Tibial nerve (tissue), 4 donors: ENCODE measurements at regions not wholly inside any gene's neighbourhood (a gene's known extent, or its start where the extent isn't known, plus 50 kb on each side); places are given as distances from the start of the nearest gene placed in this dataset.

ENCODE experiments used
- DNase-seq, 2 donors: peaks; one replicate each; pipeline ENCODE4 v3.0.0-alpha.2; 2019; ENCODE audit warnings: low spot score in 2 of 2
- H3K27ac ChIP-seq, 4 donors: fragments of 200-600 bp; sonication (generic) in 3 of 4; one replicate each; pipeline ENCODE4 v1.5.1; 2017 to 2019; ENCODE audit warnings: mild to moderate bottlenecking in 1 of 4
- H3K27me3 ChIP-seq, 2 donors: fragments of 200-600 bp; sonication (generic) in 1 of 2; one replicate each; pipeline versions ENCODE4 v1.5.1 to v1.6.0; 2017 to 2019
- H3K36me3 ChIP-seq, 3 donors: fragments of 200-600 bp; sonication (generic); one replicate each; pipeline ENCODE4 v1.5.1; 2018 to 2019
- H3K4me1 ChIP-seq, 4 donors: fragments of 200-600 bp; sonication (generic) in 3 of 4; one replicate each; pipeline ENCODE4 v1.5.1; 2017 to 2019
- H3K4me3 ChIP-seq, 4 donors: fragments of 200-600 bp; sonication (generic) in 3 of 4; one replicate each; pipeline ENCODE4 v1.5.1; 2017 to 2019; ENCODE audit warnings: mild to moderate bottlenecking in 1 of 4, moderate library complexity in 1 of 4
- H3K9me3 ChIP-seq, 4 donors: fragments of 200-600 bp; sonication (generic) in 3 of 4; one replicate each; pipeline ENCODE4 v1.5.1; 2017 to 2019
- CTCF ChIP-seq, 5 experiments: fragments of 200-600 bp in 3 of 5; fragments of 450-650 bp in 2 of 5; sonication (generic) in 3 of 5; IDR thresholded peaks; one replicate each; pipeline ENCODE4 v1.5.1; 2016 to 2019; ENCODE audit warnings: antibody characterized with exemption in 5 of 5, mild to moderate bottlenecking in 3 of 5, moderate library complexity in 2 of 5
- EP300 ChIP-seq, 2 donors: sonication (generic); formaldehyde crosslinking; IDR thresholded peaks; one replicate each; pipeline ENCODE4 v1.6.1; 2017; ENCODE audit warnings: antibody characterized with exemption in 2 of 2, mild to moderate bottlenecking in 1 of 2
- POLR2A ChIP-seq, 2 donors: fragments of 450-650 bp; IDR thresholded peaks; one replicate each; pipeline ENCODE4 v1.6.1; 2017; ENCODE audit warnings: antibody characterized with exemption in 2 of 2, mild to moderate bottlenecking in 2 of 2, moderate library complexity in 2 of 2
- WGBS, 2 donors: methylation state at CpG; one replicate each; pipeline ENCODE4 v1.1.5; 2018; 5-methylcytosine and 5-hydroxymethylcytosine counted together

GRCh38 chr9:12510551-12510950 is 182.6 kb upstream of the TYRP1 start:
- no peak for TF ChIP-seq POLR2A (IDR thresholded peaks at IDR 0.05)
- TF ChIP-seq EP300 (IDR thresholded peaks at IDR 0.05), result no peak
- TF ChIP-seq CTCF (IDR thresholded peaks at IDR 0.05), result no peak
- no peaks in the 10 kb centered on the region for H3K27me3 ChIP-seq
- H3K4me1 ChIP-seq, result no peaks in the 10 kb centered on the region
- H3K4me3 ChIP-seq, result no peak overlapping the region
- no peaks in the 10 kb centered on the region for H3K9me3 ChIP-seq
- no peak for DNase-seq
- H3K36me3 ChIP-seq, result no peaks in the 10 kb centered on the region
- H3K27ac ChIP-seq, result no peak overlapping the region
- WGBS, 2 donors, result 43 to 57% methylated on average over 3 of the region's 3 CpGs

- Histone ChIP-seq H3K4me1 (no peaks in the 10 kb centered on the region), H3K9me3 (no peaks in the 10 kb centered on the region), H3K36me3 (no peaks in the 10 kb centered on the region), H3K27ac (no peak overlapping the region), H3K4me3 (no peak overlapping the region), H3K27me3 (no peaks in the 10 kb centered on the region)
- DNase-seq, result no peak
- WGBS, 2 donors, result 12 to 16% methylated on average over 1 of the region's 1 CpG
- TF ChIP-seq CTCF (IDR thresholded peaks at IDR 0.05) (no peak), EP300 (IDR thresholded peaks at IDR 0.05) (no peak), POLR2A (IDR thresholded peaks at IDR 0.05) (no peak)
These were observed 181.5 kb upstream of the TYRP1 start for GRCh38 chr9:12511726-12512125.

GRCh38 chr9:12516031-12516430 is 177.2 kb upstream of the TYRP1 start:
- H3K9me3 ChIP-seq, result no peaks in the 10 kb centered on the region
- no peaks in the 10 kb centered on the region for H3K36me3 ChIP-seq
- 69 to 71% methylated on average over 2 of the region's 2 CpGs for WGBS, 2 donors
- DNase-seq, result no peak
- no peak for TF ChIP-seq CTCF (IDR thresholded peaks at IDR 0.05)
- TF ChIP-seq POLR2A (IDR thresholded peaks at IDR 0.05), result no peak
- TF ChIP-seq EP300 (IDR thresholded peaks at IDR 0.05), result no peak
- H3K27me3 ChIP-seq, result no peaks in the 10 kb centered on the region
- H3K4me1 ChIP-seq, result no peaks in the 10 kb centered on the region
- H3K4me3 ChIP-seq, result no peak overlapping the region
- H3K27ac ChIP-seq, result no peak overlapping the region

- no peak for DNase-seq
- Histone ChIP-seq H3K36me3 (no peaks in the 10 kb centered on the region), H3K4me1 (no peaks in the 10 kb centered on the region), H3K27me3 (no peaks in the 10 kb centered on the region), H3K27ac (no peak overlapping the region), H3K9me3 (no peaks in the 10 kb centered on the region), H3K4me3 (no peak overlapping the region)
- TF ChIP-seq CTCF (IDR thresholded peaks at IDR 0.05) (no peak), POLR2A (IDR thresholded peaks at IDR 0.05) (no peak), EP300 (IDR thresholded peaks at IDR 0.05) (no peak)
These were observed 176.6 kb upstream of the TYRP1 start for GRCh38 chr9:12516573-12516972.

GRCh38 chr9:12538842-12539579 is 154.2 kb upstream of the TYRP1 start:
- DNase-seq, result no peak
- H3K4me1 ChIP-seq, result no peaks in the 10 kb centered on the region
- TF ChIP-seq CTCF (IDR thresholded peaks at IDR 0.05), result no peak
- TF ChIP-seq EP300 (IDR thresholded peaks at IDR 0.05), result no peak
- H3K27ac ChIP-seq, result no peak overlapping the region
- no peaks in the 10 kb centered on the region for H3K27me3 ChIP-seq
- H3K9me3 ChIP-seq, result no peaks in the 10 kb centered on the region
- 39 to 51% methylated on average over 11 to 13 of the region's 13 CpGs for WGBS, 2 donors
- no peaks in the 10 kb centered on the region for H3K36me3 ChIP-seq
- no peak overlapping the region for H3K4me3 ChIP-seq
